ENCODE measurements at regions not wholly inside any gene's neighbourhood (a gene's known extent, or its start where the extent isn't known, plus 50 kb on each side); places are given as distances from the start of the nearest gene placed in this dataset.

DNA sequence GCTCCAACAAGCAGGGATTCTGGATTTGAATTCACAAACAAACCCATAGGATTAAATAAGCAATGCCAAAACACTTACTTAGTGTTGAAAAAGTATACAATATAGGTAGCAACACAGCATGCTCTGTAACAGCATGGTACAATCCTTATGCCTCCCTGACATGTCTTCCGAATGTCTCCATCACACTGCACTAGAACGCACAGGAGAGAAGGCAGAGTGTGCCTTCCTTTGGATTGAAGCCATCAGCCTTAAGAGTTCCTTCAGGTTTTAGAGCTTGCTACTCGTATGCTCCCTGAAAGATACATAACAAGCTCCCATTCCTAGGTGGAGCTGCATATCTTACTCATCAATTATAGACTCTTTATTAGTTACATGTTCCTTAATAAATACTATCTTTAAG, 1573.9 kb upstream of the PRR20A start:
- no peak for TF ChIP-seq EZH2 (IDR thresholded peaks at IDR 0.05)
- no peak for TF ChIP-seq POLR2AphosphoS5 (IDR thresholded peaks at IDR 0.05; ENCODE audit: borderline replicate concordance, low read depth, low read length)
